HEK293T (cell line): ENCODE measurements at regions not wholly inside any gene's neighbourhood (a gene's known extent, or its start where the extent isn't known, plus 50 kb on each side); places are given as distances from the start of the nearest gene placed in this dataset.

Source experiments
- ARNT ChIP-seq: fragments of 450-650 bp; IDR thresholded peaks from 2 replicates; pipeline ENCODE4 v1.6.1; 2017; ENCODE audit warnings: mild to moderate bottlenecking
- BHLHE40 ChIP-seq: fragments of 450-650 bp; IDR thresholded peaks from 2 replicates; pipeline ENCODE4 v1.6.1; 2016; ENCODE audit warnings: mild to moderate bottlenecking, moderate library complexity, borderline replicate concordance
- ELF4 ChIP-seq: fragments of 450-650 bp; IDR thresholded peaks from 2 replicates; pipeline ENCODE4 v1.6.1; 2017; ENCODE audit warnings: antibody characterized with exemption
- FOXA1 ChIP-seq: fragments of 450-650 bp; IDR thresholded peaks from 2 replicates; pipeline ENCODE4 v1.6.1; 2016; ENCODE audit warnings: mild to moderate bottlenecking
- FOXM1 ChIP-seq: fragments of 450-650 bp; IDR thresholded peaks from 2 replicates; pipeline ENCODE4 v1.6.1; 2017; ENCODE audit warnings: mild to moderate bottlenecking, borderline replicate concordance
- LEF1 ChIP-seq: fragments of 450-650 bp; IDR thresholded peaks from 2 replicates; pipeline ENCODE4 v1.6.1; 2017; ENCODE audit warnings: mild to moderate bottlenecking, borderline replicate concordance
- PKNOX1 ChIP-seq: fragments of 450-650 bp; IDR thresholded peaks from 2 replicates; pipeline ENCODE4 v1.6.1; 2016
- SP1 ChIP-seq: fragments of 450-650 bp; IDR thresholded peaks from 2 replicates; pipeline ENCODE4 v1.6.1; 2017

- no peak for TF ChIP-seq LEF1
- no peak for TF ChIP-seq ELF4
- no peak for TF ChIP-seq PKNOX1
- no peak for TF ChIP-seq FOXM1
- TF ChIP-seq SP1: no peak
- no peak for TF ChIP-seq BHLHE40
- TF ChIP-seq ARNT: no peak
- TF ChIP-seq FOXA1: no peak
Measured at GRCh38 chr12:127327986-127328385, 939.0 kb upstream of the TMEM132C start.
